ENCODE measurements at regions not wholly inside any gene's neighbourhood (a gene's known extent, or its start where the extent isn't known, plus 50 kb on each side); places are given as distances from the start of the nearest gene placed in this dataset.
"Not testable (repeated sequence)": the region's sequence is repeated elsewhere in the genome, so short reads cannot be mapped to it uniquely, and the experiment has no call there.

DNA sequence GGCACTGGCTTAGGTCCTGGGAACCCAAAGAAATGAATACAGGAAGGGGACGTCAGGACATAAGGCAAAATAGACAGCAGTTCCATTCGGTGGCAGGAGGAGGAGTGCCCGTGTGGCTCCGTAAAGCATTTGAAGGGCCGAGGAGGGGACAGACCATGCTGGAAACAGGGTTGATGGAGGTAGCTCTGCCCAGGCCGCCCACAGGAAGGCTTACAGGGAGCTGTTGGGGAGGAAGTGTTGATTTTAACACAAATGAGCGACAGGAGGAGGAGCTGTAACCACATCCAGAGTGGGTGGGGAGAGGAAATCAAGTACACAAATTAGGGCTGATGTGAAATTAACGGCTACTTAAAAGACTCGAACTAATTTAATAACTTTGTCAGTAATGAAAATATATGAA is 54.6 kb downstream of the RBFOX3 start:
- peak in 1 of 3 donors; percentile 17 for DNase-seq
- Histone ChIP-seq H3K36me3 (no peaks in the 10 kb centered on the region), H3K4me3 (no peak overlapping the region), H3K27me3 (no peaks in the 10 kb centered on the region), H3K27ac (no peak overlapping the region), H3K9me3 (no peaks in the 10 kb centered on the region), H3K4me1 (no peaks in the 10 kb centered on the region)
- intact Hi-C loops (cut with DNase I) = no loop called here
- ATAC-seq = no peak
- TF ChIP-seq, protein P1, sequence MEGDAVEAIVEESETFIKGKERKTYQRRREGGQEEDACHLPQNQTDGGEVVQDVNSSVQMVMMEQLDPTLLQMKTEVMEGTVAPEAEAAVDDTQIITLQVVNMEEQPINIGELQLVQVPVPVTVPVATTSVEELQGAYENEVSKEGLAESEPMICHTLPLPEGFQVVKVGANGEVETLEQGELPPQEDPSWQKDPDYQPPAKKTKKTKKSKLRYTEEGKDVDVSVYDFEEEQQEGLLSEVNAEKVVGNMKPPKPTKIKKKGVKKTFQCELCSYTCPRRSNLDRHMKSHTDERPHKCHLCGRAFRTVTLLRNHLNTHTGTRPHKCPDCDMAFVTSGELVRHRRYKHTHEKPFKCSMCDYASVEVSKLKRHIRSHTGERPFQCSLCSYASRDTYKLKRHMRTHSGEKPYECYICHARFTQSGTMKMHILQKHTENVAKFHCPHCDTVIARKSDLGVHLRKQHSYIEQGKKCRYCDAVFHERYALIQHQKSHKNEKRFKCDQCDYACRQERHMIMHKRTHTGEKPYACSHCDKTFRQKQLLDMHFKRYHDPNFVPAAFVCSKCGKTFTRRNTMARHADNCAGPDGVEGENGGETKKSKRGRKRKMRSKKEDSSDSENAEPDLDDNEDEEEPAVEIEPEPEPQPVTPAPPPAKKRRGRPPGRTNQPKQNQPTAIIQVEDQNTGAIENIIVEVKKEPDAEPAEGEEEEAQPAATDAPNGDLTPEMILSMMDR (IDR thresholded peaks at IDR 0.05) = no peak
- TF ChIP-seq POLR2A (IDR thresholded peaks at IDR 0.05) = no peak
- WGBS (ENCODE audit: insufficient coverage, low coverage, low lambda C conversion rate, missing lambda C conversion rate) = 22% methylated on average over 9 of the region's 9 CpGs

DNA sequence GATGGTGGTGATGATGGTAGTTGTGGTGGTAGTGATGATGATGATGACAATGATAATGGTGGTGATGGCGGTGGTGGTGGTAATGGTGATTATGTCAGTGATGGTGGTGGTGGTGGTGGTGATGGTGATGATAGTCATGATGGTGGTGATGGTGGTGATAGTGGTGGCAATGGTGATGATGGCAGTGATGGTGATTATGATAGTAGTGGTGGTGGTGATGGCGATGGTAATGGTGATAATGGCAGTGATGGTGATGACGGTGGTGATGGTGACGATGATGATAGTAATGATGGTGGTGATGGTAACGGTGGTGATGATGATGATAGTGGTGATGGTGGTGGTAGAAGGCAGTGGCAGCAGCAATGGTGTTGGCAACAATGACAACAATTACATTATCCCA is 55.3 kb downstream of the RBFOX3 start:
- Histone ChIP-seq H3K9me3 (no peaks in the 10 kb centered on the region), H3K27me3 (no peaks in the 10 kb centered on the region), H3K36me3 (no peaks in the 10 kb centered on the region), H3K27ac (no peak overlapping the region), H3K4me1 (no peaks in the 10 kb centered on the region), H3K4me3 (no peak overlapping the region)
- intact Hi-C loops (cut with DNase I) = no loop called here
- ATAC-seq (no peak), DNase-seq (peak in 1 of 3 donors; percentile 5)
- 65% methylated on average over 5 of the region's 5 CpGs for WGBS (ENCODE audit: insufficient coverage, low coverage, low lambda C conversion rate, missing lambda C conversion rate)
- no peak for TF ChIP-seq POLR2A (IDR thresholded peaks at IDR 0.05)
- TF ChIP-seq, protein P1 (IDR thresholded peaks at IDR 0.05) = no peak

DNA sequence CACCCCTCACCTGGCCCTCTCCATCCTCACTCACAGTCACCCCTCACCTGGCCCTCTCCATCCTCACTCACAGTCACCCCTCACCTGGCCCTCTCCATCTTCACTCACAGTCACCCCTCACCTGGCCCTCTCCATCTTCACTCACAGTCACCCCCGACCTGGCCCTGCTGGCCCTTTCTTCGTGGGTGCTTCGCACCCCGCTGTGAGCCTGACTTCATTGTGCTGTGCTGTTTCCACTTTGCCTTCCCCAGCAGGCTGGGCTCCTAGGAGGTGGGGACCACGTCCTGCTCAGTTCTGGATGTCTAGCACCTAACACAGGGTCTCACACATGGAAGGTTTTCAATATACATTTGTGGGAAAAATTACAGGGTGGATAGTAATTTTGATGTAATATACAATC is 56.5 kb downstream of the RBFOX3 start:
- peak in 1 of 3 donors; percentile 22 for DNase-seq
- H3K4me1 ChIP-seq; H3K4me3 ChIP-seq; H3K27me3 ChIP-seq; H3K36me3 ChIP-seq; H3K27ac ChIP-seq; ATAC-seq; intact Hi-C loops (cut with DNase I); H3K9me3 ChIP-seq: not testable (repeated sequence)
- WGBS (ENCODE audit: insufficient coverage, low coverage, low lambda C conversion rate, missing lambda C conversion rate) = 59% methylated on average over 5 of the region's 5 CpGs

DNA sequence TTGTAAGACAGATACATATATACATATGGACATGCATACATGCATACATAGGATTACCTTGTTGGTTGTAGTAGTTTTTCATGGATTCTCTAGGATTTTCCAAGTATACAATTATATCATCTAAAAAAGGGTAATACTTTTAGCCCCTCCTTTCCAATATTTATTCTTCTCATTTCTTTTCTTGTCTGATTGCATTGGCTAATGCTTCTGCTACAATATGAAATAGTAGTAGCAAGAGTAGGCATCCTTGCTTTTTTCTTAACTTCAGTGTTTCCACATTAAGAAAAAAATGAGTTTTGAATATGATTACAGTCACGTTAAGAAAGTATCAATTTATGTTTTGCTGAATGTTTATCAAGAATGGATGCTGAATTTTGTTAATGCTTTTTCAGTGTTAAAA is 58.0 kb downstream of the RBFOX3 start:
- H3K27me3 ChIP-seq = no peaks in the 10 kb centered on the region
- no peak for TF ChIP-seq POLR2A (IDR thresholded peaks at IDR 0.05)
- TF ChIP-seq, protein P1 (IDR thresholded peaks at IDR 0.05) = no peak
- no peak overlapping the region for H3K4me3 ChIP-seq
- DNase-seq (no peak), ATAC-seq (no peak)
- no peaks in the 10 kb centered on the region for H3K36me3 ChIP-seq
- no peaks in the 10 kb centered on the region for H3K4me1 ChIP-seq
- WGBS (ENCODE audit: insufficient coverage, low coverage, low lambda C conversion rate, missing lambda C conversion rate) = 47% methylated on average over 1 of the region's 1 CpG
- no peak overlapping the region for H3K27ac ChIP-seq
- no peaks in the 10 kb centered on the region for H3K9me3 ChIP-seq
- intact Hi-C loops (cut with DNase I) = no loop called here

DNA sequence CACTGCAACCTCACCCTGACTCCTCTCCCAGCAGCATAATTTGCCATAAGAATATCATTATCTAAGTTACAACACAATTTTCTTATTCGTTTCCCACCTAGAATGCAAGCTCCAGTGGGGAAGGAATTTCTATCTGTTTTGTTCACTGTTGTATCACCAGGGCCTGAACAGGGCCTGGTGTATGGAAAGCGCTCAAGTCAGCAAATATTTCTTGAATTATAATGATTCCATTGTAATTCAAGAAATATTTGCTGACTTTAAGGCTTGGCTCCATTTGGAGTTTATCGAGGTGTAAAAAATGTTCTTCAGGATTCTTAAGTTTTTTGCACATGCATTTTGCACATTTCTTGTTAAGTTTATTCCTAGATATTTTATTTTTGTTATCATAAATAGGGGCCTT is 58.4 kb downstream of the RBFOX3 start:
- 60% methylated on average over 3 of the region's 3 CpGs for WGBS (ENCODE audit: insufficient coverage, low coverage, low lambda C conversion rate, missing lambda C conversion rate)

More for the DNA sequence above, 58.4 kb downstream of the RBFOX3 start:
- no peak for ATAC-seq
- Histone ChIP-seq H3K4me1 (no peaks in the 10 kb centered on the region), H3K4me3 (no peak overlapping the region), H3K36me3 (no peaks in the 10 kb centered on the region), H3K27me3 (no peaks in the 10 kb centered on the region), H3K27ac (no peak overlapping the region), H3K9me3 (no peaks in the 10 kb centered on the region)
- TF ChIP-seq, protein P1 (IDR thresholded peaks at IDR 0.05) = no peak
- TF ChIP-seq POLR2A (IDR thresholded peaks at IDR 0.05) = no peak
- DNase-seq = no peak
- intact Hi-C loops (cut with DNase I) = no loop called here
